H1 (cell line): ENCODE measurements at regions not wholly inside any gene's neighbourhood (a gene's known extent, or its start where the extent isn't known, plus 50 kb on each side); places are given as distances from the start of the nearest gene placed in this dataset.

Source experiments
- CTCF ChIA-PET: fragments of 300-600 bp; sonication (Branson Sonifier 250); formaldehyde crosslinking; loops from one replicate; lab custom pipeline; 2021; ENCODE audit not compliant: partially characterized antibody; lab: Charles Lee
- POLR2A ChIA-PET: fragments of 300-600 bp; sonication (Branson Sonifier 250); formaldehyde crosslinking; loops from one replicate; lab custom pipeline; 2021; ENCODE audit warnings: inconsistent platforms; ENCODE audit not compliant: partially characterized antibody; lab: Charles Lee
- DNase-seq, 2 experiments: peaks; one replicate each; pipeline versions ENCODE4 v3.0.0 to v3.0.0-alpha.2; 2010 to 2022; ENCODE audit warnings: low spot score in 2 of 2, low read depth in 1 of 2, mixed read lengths in 1 of 2
- FAIRE-seq: peaks from 2 replicates; lab custom pipeline; 2011; peaks lifted over from hg19 to GRCh38; lab: Jason Lieb, UNC
- H2AFZ ChIP-seq: 2 replicates; pipeline ENCODE4 v1.8.1; 2012; ENCODE audit warnings: low read length, inconsistent platforms
- H2AK5ac ChIP-seq: 2 replicates; pipeline ENCODE4 v1.6.1; 2013; ENCODE audit warnings: low read depth, low read length
- H2BK120ac ChIP-seq: replicated peaks from 2 replicates; pipeline ENCODE3; 2013; ENCODE audit warnings: low read depth, low read length, inconsistent platforms
- H2BK12ac ChIP-seq: 2 replicates; pipeline ENCODE4 v1.6.1; 2013; ENCODE audit warnings: low read depth, low read length
- H2BK15ac ChIP-seq: 2 replicates; pipeline ENCODE4 v1.6.1; 2013; ENCODE audit warnings: low read length
- H2BK20ac ChIP-seq: 2 replicates; pipeline ENCODE4 v1.6.1; 2013; ENCODE audit warnings: low read length
- H2BK5ac ChIP-seq: 2 replicates; pipeline ENCODE4 v1.6.1; 2013; ENCODE audit warnings: low read depth, low read length
- H3K14ac ChIP-seq: 2 replicates; pipeline ENCODE4 v1.6.1; 2013; ENCODE audit warnings: inconsistent platforms; ENCODE audit not compliant: insufficient read length
- H3K18ac ChIP-seq: 2 replicates; pipeline ENCODE4 v1.6.1; 2013; ENCODE audit warnings: low read length; ENCODE audit errors: extremely low read depth
- H3K23ac ChIP-seq: 2 replicates; pipeline ENCODE4 v1.6.1; 2013; ENCODE audit warnings: inconsistent platforms; ENCODE audit not compliant: insufficient read length
- H3K23me2 ChIP-seq: 2 replicates; pipeline ENCODE4 v1.6.1; 2013; ENCODE audit warnings: low read depth, low read length
- H3K27ac ChIP-seq: 2 replicates; pipeline ENCODE4 v1.6.1; 2011; ENCODE audit warnings: low read depth, low read length, inconsistent platforms
- H3K27me3 ChIP-seq, 4 experiments: replicated peaks in 1 of 4; 1 replicate in 1 of 4; 2 replicates in 3 of 4; pipeline versions ENCODE4 v1.6.1 to v1.8.1; 2011 to 2013; ENCODE audit warnings: low read length in 3 of 4, mild to moderate bottlenecking in 3 of 4, inconsistent platforms in 2 of 4, mixed read lengths in 2 of 4, moderate library complexity in 1 of 4; ENCODE audit not compliant: control insufficient read depth in 3 of 4, insufficient read depth in 3 of 4; ENCODE audit errors: extremely low read depth in 1 of 4
- H3K36me3 ChIP-seq, 4 experiments: 2 replicates each; pipeline versions ENCODE4 v1.6.1 to v1.8.1; 2011 to 2013; ENCODE audit warnings: mild to moderate bottlenecking in 4 of 4, low read length in 3 of 4, moderate library complexity in 2 of 4, control low read depth in 1 of 4, inconsistent platforms in 1 of 4; ENCODE audit not compliant: insufficient read depth in 4 of 4, control insufficient read depth in 2 of 4
- H3K4ac ChIP-seq: replicated peaks from 2 replicates; pipeline ENCODE3; 2013; ENCODE audit warnings: low read length, low read depth, mixed read lengths, inconsistent platforms; ENCODE audit not compliant: insufficient read length
- H3K4me1 ChIP-seq, 4 experiments: replicated peaks in 1 of 4; 1 replicate in 1 of 4; 2 replicates in 3 of 4; pipeline versions ENCODE4 v1.6.1 to v1.8.1; 2011 to 2013; ENCODE audit warnings: low read length in 3 of 4, inconsistent platforms in 2 of 4, mixed read lengths in 1 of 4; ENCODE audit not compliant: insufficient read depth in 4 of 4, control insufficient read depth in 3 of 4
- H3K4me2 ChIP-seq, 2 experiments: 2 replicates each; pipeline versions ENCODE4 v1.6.1 to v1.8.1; 2011 to 2013; ENCODE audit warnings: low read depth in 2 of 2, low read length in 2 of 2, control low read depth in 1 of 2, inconsistent platforms in 1 of 2, mild to moderate bottlenecking in 1 of 2; ENCODE audit not compliant: insufficient read depth in 1 of 2
- H3K4me3 ChIP-seq, 4 experiments: fragments of 200-600, 300-600 bp in 1 of 4; sonication (generic), shearing (Covaris generic), sonication (Bioruptor Twin) in 1 of 4; 2 replicates each; pipeline versions ENCODE4 v1.5.1 to v1.8.1; 2011 to 2016; ENCODE audit warnings: low read length in 4 of 4, low read depth in 3 of 4, control low read depth in 2 of 4, inconsistent platforms in 2 of 4, mild to moderate bottlenecking in 2 of 4, mixed read lengths in 1 of 4, moderate library complexity in 1 of 4; ENCODE audit not compliant: insufficient read depth in 2 of 4; ENCODE audit errors: extremely low read depth in 1 of 4
- H3K56ac ChIP-seq: replicated peaks from 2 replicates; pipeline ENCODE3; 2013; ENCODE audit warnings: low read depth, mild to moderate bottlenecking, mixed read lengths, low read length, inconsistent platforms; ENCODE audit not compliant: insufficient read length
- H3K79me1 ChIP-seq: 2 replicates; pipeline ENCODE4 v1.6.1; 2013; ENCODE audit warnings: low read depth, low read length, control low read depth
- H3K79me2 ChIP-seq, 2 experiments: 2 replicates each; pipeline versions ENCODE4 v1.6.1 to v1.8.1; 2012 to 2013; ENCODE audit warnings: low read length in 2 of 2, mild to moderate bottlenecking in 2 of 2, inconsistent platforms in 1 of 2; ENCODE audit not compliant: insufficient read depth in 2 of 2, control insufficient read depth in 1 of 2
- H3K9ac ChIP-seq, 4 experiments: replicated peaks in 1 of 4; 1 replicate in 1 of 4; 2 replicates in 3 of 4; pipeline versions ENCODE4 v1.6.1 to v1.8.1; 2011 to 2013; ENCODE audit warnings: low read depth in 3 of 4, low read length in 3 of 4, control low read depth in 2 of 4, mild to moderate bottlenecking in 2 of 4, moderate library complexity in 2 of 4, inconsistent platforms in 1 of 4; ENCODE audit errors: extremely low read depth in 1 of 4
- H3K9me3 ChIP-seq, 2 experiments: 2 replicates each; pipeline versions ENCODE4 v1.6.1 to v1.8.1; 2012 to 2013; ENCODE audit warnings: mild to moderate bottlenecking in 2 of 2, moderate library complexity in 2 of 2, control low read depth in 1 of 2, inconsistent platforms in 1 of 2, low read depth in 1 of 2, low read length in 1 of 2, mixed read lengths in 1 of 2; ENCODE audit not compliant: insufficient read depth in 2 of 2
- H4K20me1 ChIP-seq, 2 experiments: replicated peaks in 1 of 2; 2 replicates each; pipeline versions ENCODE3 to v1.8.1; 2011 to 2013; ENCODE audit warnings: inconsistent platforms in 2 of 2, low read length in 2 of 2, mild to moderate bottlenecking in 1 of 2; ENCODE audit not compliant: insufficient read depth in 2 of 2, control insufficient read depth in 1 of 2
- H4K5ac ChIP-seq: 2 replicates; pipeline ENCODE4 v1.6.1; 2013; ENCODE audit warnings: low read length, low read depth, mixed read lengths, inconsistent platforms; ENCODE audit not compliant: insufficient read length
- H4K8ac ChIP-seq: 2 replicates; pipeline ENCODE4 v1.8.0; 2013; ENCODE audit warnings: mild to moderate bottlenecking, moderate library complexity, low read length, inconsistent platforms; ENCODE audit not compliant: insufficient read depth; ENCODE audit errors: extremely low read depth
- H4K91ac ChIP-seq: replicated peaks from 2 replicates; pipeline ENCODE3; 2013; ENCODE audit warnings: low read length, mixed read lengths, inconsistent platforms; ENCODE audit not compliant: insufficient read length
- ATF2 ChIP-seq: IDR thresholded peaks from 2 replicates; pipeline ENCODE4 v1.6.1; 2012; ENCODE audit warnings: low read length, inconsistent platforms
- BACH1 ChIP-seq: IDR thresholded peaks from 2 replicates; pipeline ENCODE4 v1.6.1; 2012; ENCODE audit warnings: low read length, improper control_type of control experiment
- CEBPB ChIP-seq: IDR thresholded peaks from 2 replicates; pipeline ENCODE4 v1.6.1; 2012; ENCODE audit warnings: low read depth, low read length
- CHD2 ChIP-seq: IDR thresholded peaks from 2 replicates; pipeline ENCODE4 v1.6.1; 2012; ENCODE audit warnings: low read length, improper control_type of control experiment
- EGR1 ChIP-seq: IDR thresholded peaks from 2 replicates; pipeline ENCODE4 v1.6.1; 2011; ENCODE audit warnings: low read depth, low read length, borderline replicate concordance
- EZH2 ChIP-seq: fragments of 200-600 bp; sonication (generic); IDR thresholded peaks from 2 replicates; pipeline ENCODE4 v1.7.1; 2012; ENCODE audit warnings: low read depth, mild to moderate bottlenecking, moderate library complexity, low read length, inconsistent platforms; ENCODE audit not compliant: severe bottlenecking
- HDAC6 ChIP-seq: IDR thresholded peaks from one replicate; pipeline ENCODE4 v1.7.1; 2012; ENCODE audit warnings: low read depth, mild to moderate bottlenecking, inconsistent platforms, low read length, moderate library complexity
- KDM1A ChIP-seq: fragments of 200-600, 300-600 bp; sonication (generic); IDR thresholded peaks from 2 replicates; pipeline ENCODE4 v1.7.1; 2016; ENCODE audit warnings: mild to moderate bottlenecking, low read length, borderline replicate concordance
- KDM4A ChIP-seq: IDR thresholded peaks from one replicate; pipeline ENCODE4 v1.7.1; 2012; ENCODE audit warnings: low read depth, mild to moderate bottlenecking, moderate library complexity, low read length, inconsistent platforms; ENCODE audit not compliant: severe bottlenecking
- MAFK ChIP-seq: IDR thresholded peaks from 2 replicates; pipeline ENCODE4 v1.6.1; 2012; ENCODE audit warnings: low read depth, mild to moderate bottlenecking, improper control_type of control experiment, low read length
- POLR2A ChIP-seq, 2 experiments: IDR thresholded peaks; 1 replicate in 1 of 2; 2 replicates in 1 of 2; pipeline ENCODE4 v1.6.1; 2011; ENCODE audit warnings: low read depth in 2 of 2, low read length in 2 of 2, mild to moderate bottlenecking in 2 of 2; ENCODE audit errors: control extremely low read depth in 1 of 2
- RNF2 ChIP-seq: fragments of 200-900, 300-1000 bp; sonication (generic); IDR thresholded peaks from 2 replicates; pipeline ENCODE4 v1.7.1; 2016; ENCODE audit warnings: borderline replicate concordance, low read depth, mild to moderate bottlenecking, antibody characterized with exemption, low read length; ENCODE audit not compliant: poor library complexity, severe bottlenecking; ENCODE audit errors: missing control alignments
- TEAD4 ChIP-seq: IDR thresholded peaks from 2 replicates; pipeline ENCODE4 v1.6.1; 2012; ENCODE audit warnings: low read depth, low read length, inconsistent platforms, mixed read lengths
- YY1 ChIP-seq: IDR thresholded peaks from 2 replicates; pipeline ENCODE4 v1.6.1; 2011; ENCODE audit warnings: low read depth, mild to moderate bottlenecking, low read length
- WGBS, 2 experiments: shearing (Covaris generic) in 1 of 2; methylation state at CpG; one replicate each; pipeline versions ENCODE4 v1.1.6 to v1.1.7; 2013 to 2015; ENCODE audit warnings: low lambda C conversion rate in 2 of 2, mixed read lengths in 2 of 2, inconsistent platforms in 1 of 2, low coverage in 1 of 2, missing lambda C conversion rate in 1 of 2; ENCODE audit not compliant: insufficient replicate concordance in 2 of 2, insufficient coverage in 1 of 2, insufficient read length in 1 of 2; ENCODE audit errors: extremely low coverage in 1 of 2, missing lambda C conversion rate in 1 of 2; 5-methylcytosine and 5-hydroxymethylcytosine counted together

GRCh38 chr22:47287516-47287915, 525.1 kb downstream of the TBC1D22A start:
- no peak overlapping the region for H3K4me3 ChIP-seq
- no peak overlapping the region for H4K5ac ChIP-seq
- H2AK5ac ChIP-seq = no peak overlapping the region
- peaks cover 67 to 98% of the 10 kb centered on the region in 2 experiments for H3K9me3 ChIP-seq
- no peak overlapping the region for H3K18ac ChIP-seq
- H4K91ac ChIP-seq = no peak overlapping the region
- no peak overlapping the region for H3K14ac ChIP-seq
- H3K9ac ChIP-seq = no peak overlapping the region
- H3K4me2 ChIP-seq = no peak overlapping the region
- no peak overlapping the region for H2BK5ac ChIP-seq
- no peak overlapping the region for H4K8ac ChIP-seq
- no peaks in the 10 kb centered on the region for H3K36me3 ChIP-seq
- H2BK15ac ChIP-seq = no peak overlapping the region
- no peak overlapping the region for H3K56ac ChIP-seq
- DNase-seq (no peak), FAIRE-seq (no peak)
- H3K27ac ChIP-seq = no peak overlapping the region
- H2BK120ac ChIP-seq = no peak overlapping the region
- H3K4ac ChIP-seq = no peak overlapping the region
- ChIA-PET CTCF (no interaction called here), POLR2A (no interaction called here)
- H3K4me1 ChIP-seq = no peaks in the 10 kb centered on the region
- H3K23me2 ChIP-seq = peaks cover 6% of the 10 kb centered on the region; the same call in 1 of the 2 replicates
- H2AFZ ChIP-seq = no peak overlapping the region
- H3K23ac ChIP-seq = no peak overlapping the region
- WGBS, 2 experiments = 84% methylated on average over 5 of the region's 5 CpGs; no CpG with 5 or more reads in 1 of the 2 experiments
- no peak overlapping the region for H2BK20ac ChIP-seq
- no peaks in the 10 kb centered on the region for H3K79me2 ChIP-seq
- no peaks in the 10 kb centered on the region for H3K27me3 ChIP-seq
- no peak overlapping the region for H2BK12ac ChIP-seq
- no peaks in the 10 kb centered on the region for H4K20me1 ChIP-seq
- H3K79me1 ChIP-seq = no peaks in the 10 kb centered on the region
- TF ChIP-seq POLR2A (IDR thresholded peaks at IDR 0.05; ENCODE audit: control extremely low read depth in 1 of 2, low read depth in 2 of 2, low read length in 2 of 2) = no peak
- no peak for TF ChIP-seq YY1
- TF ChIP-seq RNF2 = no peak
- no peak for TF ChIP-seq EGR1
- no peak for TF ChIP-seq KDM1A
- no peak for TF ChIP-seq BACH1
- TF ChIP-seq TEAD4 = no peak
- TF ChIP-seq EZH2 = no peak
- no peak for TF ChIP-seq MAFK
- TF ChIP-seq CEBPB = no peak
- TF ChIP-seq KDM4A = no peak
- no peak for TF ChIP-seq ATF2
- no peak for TF ChIP-seq CHD2
- TF ChIP-seq HDAC6 = no peak
